ENCODE measurements at regions not wholly inside any gene's neighbourhood (a gene's known extent, or its start where the extent isn't known, plus 50 kb on each side); places are given as distances from the start of the nearest gene placed in this dataset.

DNA sequence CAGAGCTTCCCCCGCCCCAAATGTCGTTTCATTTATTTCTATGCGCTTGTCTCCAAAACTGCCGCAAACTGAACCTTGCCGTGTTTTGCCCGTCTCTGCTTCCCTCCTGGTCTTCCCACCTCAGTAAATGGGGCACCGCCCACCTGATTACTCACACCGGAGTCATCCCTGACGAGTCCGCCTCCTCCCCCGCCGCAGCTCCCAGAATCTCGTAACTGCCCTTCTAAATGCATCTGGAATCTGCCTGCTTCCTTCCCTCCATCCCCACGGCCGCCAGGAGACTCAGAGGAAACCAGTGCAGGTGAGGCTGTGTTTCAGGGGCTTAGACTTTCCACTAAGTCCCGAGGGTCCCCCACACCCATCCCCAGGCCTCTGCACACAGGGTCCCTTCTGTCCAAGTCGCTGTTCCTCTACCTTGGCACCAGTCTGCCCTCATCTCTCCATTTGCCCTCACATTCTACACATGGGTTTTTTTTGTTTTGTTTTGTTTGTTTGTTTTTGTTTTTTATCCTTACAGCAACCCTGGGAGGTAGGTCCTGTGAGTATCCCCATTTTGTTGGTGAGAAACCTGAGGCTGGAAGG is 62.6 kb upstream of the PHF21B start:
- TF ChIP-seq CTCF (IDR thresholded peaks at IDR 0.05; ENCODE audit: insufficient read depth, low read depth, low read length), result no peak
- peak overlapping the region; percentile 6 for H3K4me3 ChIP-seq (ENCODE audit: low read depth, low read length)
- peak; percentile 67 for DNase-seq (ENCODE audit: low read depth)

GRCh38 chr22:45073064-45073463 is 63.3 kb upstream of the PHF21B start:
- no peak for DNase-seq (ENCODE audit: low read depth)
- TF ChIP-seq CTCF (IDR thresholded peaks at IDR 0.05; ENCODE audit: insufficient read depth, low read depth, low read length), result no peak
- no peak overlapping the region for H3K4me3 ChIP-seq (ENCODE audit: low read depth, low read length)

- H3K4me3 ChIP-seq (ENCODE audit: low read depth, low read length), result no peak overlapping the region
- DNase-seq (ENCODE audit: low read depth), result no peak
- TF ChIP-seq CTCF (IDR thresholded peaks at IDR 0.05; ENCODE audit: insufficient read depth, low read depth, low read length), result no peak
These were observed 67.5 kb upstream of the PHF21B start for GRCh38 chr22:45077286-45077685.

GRCh38 chr22:45077826-45078334 is 68.1 kb upstream of the PHF21B start:
- H3K4me3 ChIP-seq (ENCODE audit: low read depth, low read length), result no peak overlapping the region
- DNase-seq (ENCODE audit: low read depth), result no peak
- TF ChIP-seq CTCF (IDR thresholded peaks at IDR 0.05; ENCODE audit: insufficient read depth, low read depth, low read length), result no peak

DNA sequence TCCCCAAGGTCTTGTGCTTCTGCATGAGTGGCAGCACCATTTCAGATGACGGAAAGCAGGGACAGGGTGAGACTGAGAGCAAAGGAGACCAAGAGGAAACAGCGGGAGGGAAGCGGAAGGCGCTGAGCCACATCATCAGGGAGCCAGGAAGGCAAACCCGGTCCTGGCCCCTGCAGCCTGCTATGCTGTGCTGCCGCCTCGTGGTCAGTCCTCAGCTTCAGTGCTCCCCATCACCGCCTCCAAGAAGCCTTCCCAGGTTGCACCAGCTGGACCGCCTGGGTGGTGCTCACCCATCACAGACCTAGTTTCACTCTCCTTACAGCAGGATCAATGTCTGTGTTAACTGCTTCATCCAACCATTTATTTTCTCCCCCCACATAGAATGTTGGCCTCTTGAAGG is 73.0 kb upstream of the PHF21B start:
- TF ChIP-seq CTCF (IDR thresholded peaks at IDR 0.05; ENCODE audit: insufficient read depth, low read depth, low read length), result peak; percentile 43
- H3K4me3 ChIP-seq (ENCODE audit: low read depth, low read length), result no peak overlapping the region
- no peak for DNase-seq (ENCODE audit: low read depth)

DNA sequence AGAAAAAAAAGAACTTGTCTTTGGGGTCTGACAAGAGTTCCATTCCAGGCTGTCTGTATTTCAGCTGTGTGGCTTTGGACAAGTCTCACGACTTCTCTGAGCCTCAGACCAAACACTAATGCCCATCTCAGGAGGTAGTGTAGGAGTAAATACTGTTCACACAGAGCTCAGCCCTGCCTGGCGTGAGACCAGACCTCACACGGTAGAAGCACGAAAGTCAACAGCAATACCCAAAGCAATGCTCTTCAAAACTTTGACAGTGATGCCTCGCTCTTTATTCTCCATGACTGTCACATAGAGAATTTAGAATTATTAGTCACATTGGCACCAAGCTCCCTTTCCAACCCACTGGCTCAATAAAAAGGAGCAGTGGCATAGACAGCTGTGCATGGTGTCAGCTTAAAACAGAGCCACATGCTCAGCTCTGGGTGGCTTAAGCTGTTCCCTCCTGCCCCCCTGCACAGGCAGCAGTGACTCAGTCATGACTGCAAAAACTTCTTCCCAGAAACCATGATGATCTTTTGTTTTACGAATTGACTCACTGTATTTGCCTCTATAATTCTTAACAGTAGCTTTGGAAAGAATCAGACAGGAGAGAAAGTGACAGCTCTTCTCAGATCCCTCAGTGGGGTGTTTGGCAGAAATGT is 74.0 kb upstream of the PHF21B start:
- no peak overlapping the region for H3K4me3 ChIP-seq (ENCODE audit: low read depth, low read length)
- DNase-seq (ENCODE audit: low read depth), result peak; percentile 30
- no peak for TF ChIP-seq CTCF (IDR thresholded peaks at IDR 0.05; ENCODE audit: insufficient read depth, low read depth, low read length)

Data from fibroblast of villous mesenchyme (primary cell).